A673 (cell line): ENCODE measurements at regions not wholly inside any gene's neighbourhood (a gene's known extent, or its start where the extent isn't known, plus 50 kb on each side); places are given as distances from the start of the nearest gene placed in this dataset.

Experiments used
- EZH2 ChIP-seq: fragments of 200-600 bp; sonication (generic); IDR thresholded peaks from 2 replicates; pipeline ENCODE4 v1.6.1; 2017; ENCODE audit warnings: borderline replicate concordance, low read depth, mild to moderate bottlenecking, mixed read lengths, antibody characterized with exemption, low read length; ENCODE audit not compliant: poor library complexity, severe bottlenecking
- TF ChIP-seq, protein P1 (sequence below): fragments of 300-800, 200-600 bp; sonication (generic); conservative IDR thresholded peaks from 2 replicates; pipeline ENCODE4 v1.5.1; 2017; ENCODE audit warnings: low read depth, mild to moderate bottlenecking, antibody characterized with exemption, low read length, moderate library complexity, mixed read lengths

DNA sequence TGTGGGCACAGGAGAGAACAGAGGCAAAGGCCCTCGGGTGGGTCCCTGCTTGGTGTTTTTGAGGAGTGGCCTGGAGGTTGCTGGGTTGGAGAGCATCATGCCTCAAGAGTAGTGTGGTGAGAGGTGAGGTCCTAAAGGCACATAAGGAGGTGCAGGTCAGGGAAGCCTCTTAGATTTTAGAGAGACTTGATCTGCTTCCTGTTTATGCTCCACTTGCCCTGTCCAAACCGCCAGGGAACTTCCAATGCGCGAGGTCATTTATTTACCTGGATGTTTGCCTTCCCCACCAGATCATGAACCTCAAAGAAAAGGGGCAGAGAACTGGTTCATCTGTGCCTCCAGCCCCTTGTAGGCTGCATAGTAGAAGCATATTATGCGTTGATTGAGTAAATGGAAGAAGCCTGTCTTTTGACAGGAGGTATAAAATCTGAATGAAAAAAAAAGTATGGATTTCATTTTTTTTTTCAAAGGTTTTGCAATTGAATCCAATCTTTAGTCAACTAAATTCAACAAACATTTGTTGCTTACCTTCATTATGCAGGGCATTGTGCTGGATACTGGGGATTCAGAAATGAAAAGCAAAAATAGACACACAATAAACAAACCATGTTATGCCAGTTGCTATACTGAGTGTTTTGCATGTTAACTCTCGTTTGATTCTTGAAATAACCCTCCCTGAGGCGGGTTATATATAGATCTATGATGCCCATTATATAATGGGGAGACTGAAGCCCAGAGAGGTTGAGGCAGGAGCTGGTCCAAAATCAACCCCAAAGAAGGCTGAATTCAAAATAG is 485.2 kb downstream of the VRK1 start:
- TF ChIP-seq EZH2: no peak
- TF ChIP-seq, protein P1, sequence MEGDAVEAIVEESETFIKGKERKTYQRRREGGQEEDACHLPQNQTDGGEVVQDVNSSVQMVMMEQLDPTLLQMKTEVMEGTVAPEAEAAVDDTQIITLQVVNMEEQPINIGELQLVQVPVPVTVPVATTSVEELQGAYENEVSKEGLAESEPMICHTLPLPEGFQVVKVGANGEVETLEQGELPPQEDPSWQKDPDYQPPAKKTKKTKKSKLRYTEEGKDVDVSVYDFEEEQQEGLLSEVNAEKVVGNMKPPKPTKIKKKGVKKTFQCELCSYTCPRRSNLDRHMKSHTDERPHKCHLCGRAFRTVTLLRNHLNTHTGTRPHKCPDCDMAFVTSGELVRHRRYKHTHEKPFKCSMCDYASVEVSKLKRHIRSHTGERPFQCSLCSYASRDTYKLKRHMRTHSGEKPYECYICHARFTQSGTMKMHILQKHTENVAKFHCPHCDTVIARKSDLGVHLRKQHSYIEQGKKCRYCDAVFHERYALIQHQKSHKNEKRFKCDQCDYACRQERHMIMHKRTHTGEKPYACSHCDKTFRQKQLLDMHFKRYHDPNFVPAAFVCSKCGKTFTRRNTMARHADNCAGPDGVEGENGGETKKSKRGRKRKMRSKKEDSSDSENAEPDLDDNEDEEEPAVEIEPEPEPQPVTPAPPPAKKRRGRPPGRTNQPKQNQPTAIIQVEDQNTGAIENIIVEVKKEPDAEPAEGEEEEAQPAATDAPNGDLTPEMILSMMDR: no peak
